ENCODE measurements at regions not wholly inside any gene's neighbourhood (a gene's known extent, or its start where the extent isn't known, plus 50 kb on each side); places are given as distances from the start of the nearest gene placed in this dataset.

DNA sequence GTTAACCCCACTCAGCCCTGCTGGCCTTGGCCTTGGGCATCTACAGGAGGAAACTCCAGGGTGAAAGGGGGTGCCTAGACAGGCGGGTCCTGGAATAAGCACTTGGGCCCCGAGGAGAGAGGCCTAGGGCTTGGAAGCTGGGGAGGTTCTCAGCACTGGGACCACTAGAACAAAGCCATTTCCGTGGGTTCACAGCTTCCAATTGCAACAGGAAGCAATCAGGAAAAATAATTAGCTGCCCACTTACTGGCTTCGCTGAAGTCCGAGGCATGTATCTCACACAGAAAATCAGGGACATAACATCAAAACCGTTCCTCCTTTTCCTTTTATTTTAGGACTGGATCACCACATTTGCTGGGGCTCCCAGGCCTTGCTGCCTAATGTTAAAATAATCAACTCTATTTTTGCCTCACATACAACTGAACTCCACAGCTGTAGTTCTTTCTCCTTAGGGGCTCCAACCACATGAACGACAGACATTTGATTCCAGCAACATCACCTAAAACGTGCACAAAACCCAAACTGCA lies 161.1 kb upstream of the GRK3 start:
- H3K36me3 ChIP-seq (ENCODE audit: control insufficient read depth in 1 of 2, insufficient read depth in 2 of 2, low read length in 2 of 2): no peaks in the 10 kb centered on the region
- H3K27ac ChIP-seq (ENCODE audit: low read depth, low read length): no peak overlapping the region
- peak overlapping the region; percentile 60 to 69 for H3K4me3 ChIP-seq (ENCODE audit: low read depth in 1 of 2, low read length in 2 of 2)
- peaks cover 29 to 43% of the 10 kb centered on the region in 2 donors for H3K4me1 ChIP-seq (ENCODE audit: control insufficient read depth in 1 of 2, insufficient read depth in 2 of 2, low read length in 2 of 2)
- no peaks in the 10 kb centered on the region for H3K9me3 ChIP-seq (ENCODE audit: control insufficient read depth in 1 of 2, low read length in 2 of 2)
- no peaks in the 10 kb centered on the region for H3K27me3 ChIP-seq (ENCODE audit: control insufficient read depth in 1 of 2, insufficient read depth in 2 of 2, low read length in 2 of 2)
- H3K9ac ChIP-seq (ENCODE audit: low read depth in 1 of 2, low read length in 2 of 2): peak overlapping the region; percentile 53 to 59

DNA sequence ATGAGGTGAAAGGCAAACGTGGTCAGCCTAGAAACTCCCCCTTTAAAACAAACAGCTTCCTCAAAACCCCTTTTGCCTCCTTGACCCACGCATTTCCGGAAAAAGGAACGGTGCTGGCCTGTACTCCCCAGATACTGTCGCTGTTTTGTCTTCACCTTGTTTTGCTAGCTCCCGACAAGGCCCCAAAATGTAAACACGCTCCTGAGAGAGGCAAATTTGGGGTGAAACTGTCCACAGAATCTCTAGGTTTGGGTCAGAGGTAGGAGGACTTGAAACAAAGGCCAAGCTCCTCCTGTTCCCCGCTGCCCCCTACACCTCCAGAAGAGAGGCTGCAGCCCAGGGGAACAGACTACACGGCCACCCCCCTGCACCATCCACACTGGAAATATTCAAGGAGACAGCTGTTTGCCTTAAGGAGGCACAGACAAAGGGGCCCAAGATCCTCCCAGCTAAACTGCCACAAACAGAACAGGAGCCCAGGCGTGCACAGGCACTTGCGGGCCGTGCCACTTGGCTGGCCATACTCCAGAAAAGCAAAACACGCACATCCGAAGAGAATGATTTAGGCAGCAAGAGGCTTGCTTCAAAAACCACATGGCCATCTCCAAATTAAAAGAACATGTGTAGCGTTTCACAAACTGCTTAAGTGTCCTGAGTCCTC lies 160.5 kb upstream of the GRK3 start:
- Histone ChIP-seq H3K9me3 (ENCODE audit: control insufficient read depth in 1 of 2, low read length in 2 of 2) (no peaks in the 10 kb centered on the region), H3K4me1 (ENCODE audit: control insufficient read depth in 1 of 2, insufficient read depth in 2 of 2, low read length in 2 of 2) (peaks cover 29 to 43% of the 10 kb centered on the region in 2 donors), H3K9ac (ENCODE audit: low read depth in 1 of 2, low read length in 2 of 2) (peak overlapping the region; percentile 53 to 59), H3K4me3 (ENCODE audit: low read depth in 1 of 2, low read length in 2 of 2) (peak overlapping the region; percentile 60 to 69), H3K36me3 (ENCODE audit: control insufficient read depth in 1 of 2, insufficient read depth in 2 of 2, low read length in 2 of 2) (no peaks in the 10 kb centered on the region), H3K27me3 (ENCODE audit: control insufficient read depth in 1 of 2, insufficient read depth in 2 of 2, low read length in 2 of 2) (no peaks in the 10 kb centered on the region), H3K27ac (ENCODE audit: low read depth, low read length) (peak overlapping the region; percentile 25)

DNA sequence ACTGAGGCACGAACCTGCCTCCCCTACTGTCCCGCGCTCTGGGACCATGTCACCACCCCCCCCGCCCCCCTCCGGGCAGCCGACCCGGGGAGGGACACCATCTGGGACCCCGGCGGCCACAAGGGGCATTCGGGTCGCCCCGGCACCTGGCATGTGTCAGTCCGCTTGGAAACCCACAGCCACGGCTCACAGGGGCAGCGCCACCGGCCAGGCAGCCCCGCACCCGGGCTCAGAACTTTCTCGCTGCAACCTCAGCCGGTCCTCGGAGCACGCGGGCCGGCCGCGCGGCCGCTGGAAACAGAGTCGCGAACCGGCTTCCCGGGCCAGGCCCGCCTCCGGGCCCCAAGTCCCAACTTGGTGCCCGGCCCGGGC lies 159.9 kb upstream of the GRK3 start:
- Histone ChIP-seq H3K4me1 (ENCODE audit: control insufficient read depth in 1 of 2, insufficient read depth in 2 of 2, low read length in 2 of 2) (peaks cover 29 to 43% of the 10 kb centered on the region in 2 donors), H3K27ac (ENCODE audit: low read depth, low read length) (peak overlapping the region; percentile 25), H3K9ac (ENCODE audit: low read depth in 1 of 2, low read length in 2 of 2) (peak overlapping the region; percentile 53 to 59), H3K9me3 (ENCODE audit: control insufficient read depth in 1 of 2, low read length in 2 of 2) (no peaks in the 10 kb centered on the region), H3K4me3 (ENCODE audit: low read depth in 1 of 2, low read length in 2 of 2) (peak overlapping the region; percentile 60 to 69), H3K36me3 (ENCODE audit: control insufficient read depth in 1 of 2, insufficient read depth in 2 of 2, low read length in 2 of 2) (no peaks in the 10 kb centered on the region), H3K27me3 (ENCODE audit: control insufficient read depth in 1 of 2, insufficient read depth in 2 of 2, low read length in 2 of 2) (no peaks in the 10 kb centered on the region)

DNA sequence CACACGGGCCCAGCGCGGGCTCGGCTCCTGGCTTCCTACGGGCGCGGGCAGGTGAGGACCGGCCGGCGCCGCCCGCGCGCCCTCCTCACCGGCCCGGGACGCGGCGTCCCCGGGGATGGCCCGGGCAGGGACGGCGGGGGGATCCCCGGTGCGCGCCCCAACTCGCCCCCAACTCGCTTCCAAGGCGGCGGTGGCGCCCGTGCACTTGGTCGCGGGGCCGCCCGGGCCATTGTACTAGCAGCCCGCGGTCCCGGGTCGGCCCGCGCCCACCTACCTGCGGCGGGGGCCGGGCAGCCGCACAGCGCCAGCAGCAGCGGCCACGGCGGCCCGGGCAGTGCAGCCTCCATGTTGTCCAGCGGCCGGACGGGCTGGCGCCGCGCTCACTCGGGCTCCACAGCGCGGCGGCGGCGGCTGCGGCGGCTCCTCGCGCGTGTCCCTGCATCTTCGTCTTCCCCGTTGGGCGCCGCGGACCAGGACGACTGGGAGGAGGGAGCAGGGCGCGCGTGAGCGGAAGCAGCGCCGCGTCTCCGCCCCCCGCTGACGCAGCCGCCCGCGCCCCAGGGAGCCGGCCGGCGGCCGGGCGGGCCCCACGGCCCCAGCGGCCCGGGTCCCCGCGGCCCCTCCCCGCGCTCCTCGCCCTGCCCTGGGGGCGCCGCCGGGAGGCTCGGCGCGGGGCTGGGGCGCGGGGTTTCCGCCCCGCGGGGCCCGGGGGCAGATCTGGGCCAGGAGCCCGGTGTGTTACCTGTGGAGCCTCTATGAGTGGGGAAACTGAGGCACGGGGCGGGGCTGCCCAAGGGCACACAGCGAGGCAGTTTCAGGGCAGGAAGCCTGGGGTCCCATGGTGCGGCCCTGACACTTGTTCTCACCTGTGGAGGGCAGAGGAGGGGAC lies 159.3 kb upstream of the GRK3 start:
- Histone ChIP-seq H3K36me3 (ENCODE audit: control insufficient read depth in 1 of 2, insufficient read depth in 2 of 2, low read length in 2 of 2) (no peaks in the 10 kb centered on the region), H3K9ac (ENCODE audit: low read depth in 1 of 2, low read length in 2 of 2) (peak overlapping the region; percentile 79 to 86), H3K4me1 (ENCODE audit: control insufficient read depth in 1 of 2, insufficient read depth in 2 of 2, low read length in 2 of 2) (peaks cover 29 to 43% of the 10 kb centered on the region in 2 donors), H3K27me3 (ENCODE audit: control insufficient read depth in 1 of 2, insufficient read depth in 2 of 2, low read length in 2 of 2) (no peaks in the 10 kb centered on the region), H3K27ac (ENCODE audit: low read depth, low read length) (peak overlapping the region; percentile 56), H3K4me3 (ENCODE audit: low read depth in 1 of 2, low read length in 2 of 2) (peak overlapping the region; percentile 64 to 69), H3K9me3 (ENCODE audit: control insufficient read depth in 1 of 2, low read length in 2 of 2) (no peaks in the 10 kb centered on the region)

DNA sequence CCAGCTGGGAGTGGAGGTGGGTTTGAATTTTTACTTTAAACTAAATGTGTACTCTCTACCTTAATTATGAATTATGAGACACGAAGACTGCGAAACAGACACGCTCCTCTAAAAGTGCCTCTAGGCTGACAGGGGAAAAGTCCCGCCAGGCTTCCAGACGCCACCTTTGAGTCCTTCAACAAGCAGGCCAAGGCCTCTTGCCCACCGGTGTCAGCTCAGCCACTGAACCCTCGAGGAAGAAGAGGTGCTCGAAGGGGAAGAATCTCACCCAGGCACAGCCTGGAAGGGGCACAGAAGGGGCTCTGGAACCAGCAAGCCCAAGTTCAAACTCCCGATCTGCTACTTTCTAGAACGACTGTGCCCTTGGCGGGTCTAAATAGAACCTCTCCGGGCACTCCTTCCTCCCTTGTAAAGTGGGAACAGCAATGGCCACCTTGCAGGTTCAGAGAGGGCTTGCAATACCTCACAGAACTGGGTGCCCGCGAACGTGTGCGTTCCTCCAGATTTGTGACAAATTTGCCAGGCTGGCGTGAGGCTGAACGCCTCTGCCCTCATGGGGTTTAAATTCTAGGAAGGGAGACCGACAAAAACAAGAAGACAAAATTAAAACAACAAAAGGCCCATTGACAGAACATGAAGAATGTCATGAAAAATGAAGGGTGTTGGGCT lies 158.5 kb upstream of the GRK3 start:
- H3K36me3 ChIP-seq (ENCODE audit: control insufficient read depth in 1 of 2, insufficient read depth in 2 of 2, low read length in 2 of 2): no peaks in the 10 kb centered on the region
- H3K9me3 ChIP-seq (ENCODE audit: control insufficient read depth in 1 of 2, low read length in 2 of 2): no peaks in the 10 kb centered on the region
- no peak overlapping the region for H3K27ac ChIP-seq (ENCODE audit: low read depth, low read length)
- H3K27me3 ChIP-seq (ENCODE audit: control insufficient read depth in 1 of 2, insufficient read depth in 2 of 2, low read length in 2 of 2): no peaks in the 10 kb centered on the region
- H3K4me3 ChIP-seq (ENCODE audit: low read depth in 1 of 2, low read length in 2 of 2): peak overlapping the region; percentile 64 to 68
- H3K4me1 ChIP-seq (ENCODE audit: control insufficient read depth in 1 of 2, insufficient read depth in 2 of 2, low read length in 2 of 2): peaks cover 26 to 36% of the 10 kb centered on the region in 2 donors
- peak overlapping the region; percentile 79 to 86 for H3K9ac ChIP-seq (ENCODE audit: low read depth in 1 of 2, low read length in 2 of 2)

DNA sequence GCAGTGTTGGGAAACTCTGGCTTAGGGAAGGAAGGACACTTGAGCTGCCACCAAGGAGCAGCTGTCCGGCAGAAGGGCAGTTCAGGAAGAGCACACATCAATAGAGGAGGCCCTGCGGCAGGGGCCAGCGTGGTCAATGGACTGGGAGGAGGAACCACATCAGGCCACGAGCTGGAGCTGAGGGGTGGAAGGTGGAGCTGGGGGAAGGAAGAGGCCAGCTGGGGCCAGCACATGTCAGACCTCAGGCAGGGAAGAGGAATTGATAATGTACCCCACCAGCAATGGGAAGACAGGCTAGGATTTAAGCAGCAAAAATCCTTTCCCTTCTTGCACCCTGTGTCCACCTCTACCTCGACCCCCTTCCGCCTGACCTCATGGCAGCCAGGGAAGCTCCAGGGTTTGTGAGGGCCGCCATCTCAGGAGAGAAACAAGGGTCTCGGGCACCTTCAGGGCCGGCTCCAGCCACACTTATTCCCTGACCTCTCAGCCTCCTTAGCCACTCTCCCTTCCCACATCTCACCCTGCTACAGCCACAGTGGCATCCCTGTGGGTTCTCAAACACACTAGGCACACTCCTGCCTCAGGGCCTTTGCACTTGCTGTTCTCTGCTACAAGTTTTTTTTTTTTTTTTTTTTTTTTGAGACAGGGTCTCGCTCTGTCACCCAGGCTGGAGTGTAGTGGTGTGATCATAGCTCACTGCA lies 157.8 kb upstream of the GRK3 start:
- no peaks in the 10 kb centered on the region for H3K27me3 ChIP-seq (ENCODE audit: control insufficient read depth in 1 of 2, insufficient read depth in 2 of 2, low read length in 2 of 2)
- no peak overlapping the region for H3K27ac ChIP-seq (ENCODE audit: low read depth, low read length)
- no peak overlapping the region for H3K9ac ChIP-seq (ENCODE audit: low read depth in 1 of 2, low read length in 2 of 2)
- peaks cover 22 to 32% of the 10 kb centered on the region in 2 donors for H3K4me1 ChIP-seq (ENCODE audit: control insufficient read depth in 1 of 2, insufficient read depth in 2 of 2, low read length in 2 of 2)
- H3K4me3 ChIP-seq (ENCODE audit: low read depth in 1 of 2, low read length in 2 of 2): no peak overlapping the region
- H3K9me3 ChIP-seq (ENCODE audit: control insufficient read depth in 1 of 2, low read length in 2 of 2): no peaks in the 10 kb centered on the region
- no peaks in the 10 kb centered on the region for H3K36me3 ChIP-seq (ENCODE audit: control insufficient read depth in 1 of 2, insufficient read depth in 2 of 2, low read length in 2 of 2)

DNA sequence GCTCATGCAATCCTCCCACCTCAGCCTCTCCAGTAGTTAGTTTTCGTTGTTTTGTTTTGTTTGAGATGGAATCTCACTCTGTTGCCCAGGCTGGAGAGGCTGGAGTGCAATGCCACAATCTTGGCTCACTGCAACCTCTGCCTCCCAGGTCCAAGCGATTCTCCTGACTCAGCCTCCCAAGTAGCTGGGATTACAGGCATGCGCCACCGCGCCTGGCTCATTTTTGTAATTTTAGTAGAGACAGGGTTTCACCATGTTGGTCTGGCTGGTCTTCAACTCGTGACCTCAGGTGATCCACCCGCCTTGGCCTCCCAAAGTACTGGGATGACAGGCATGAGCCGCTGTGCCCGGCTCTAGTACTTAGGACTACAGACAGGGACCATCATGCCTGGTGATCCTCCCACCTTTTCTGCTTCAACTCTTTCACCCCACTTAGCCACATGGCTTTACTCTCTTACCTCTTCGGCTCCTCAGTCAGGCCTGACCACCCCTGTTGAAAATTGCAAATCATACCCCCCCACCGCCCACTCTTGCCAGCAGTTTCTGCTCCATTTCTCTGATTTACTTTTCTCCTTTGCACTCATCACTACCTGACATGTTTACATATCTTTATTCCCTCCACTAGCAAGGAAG lies 157.1 kb upstream of the GRK3 start:
- Histone ChIP-seq H3K27ac (ENCODE audit: low read depth, low read length) (no peak overlapping the region), H3K27me3 (ENCODE audit: control insufficient read depth in 1 of 2, insufficient read depth in 2 of 2, low read length in 2 of 2) (no peaks in the 10 kb centered on the region), H3K9ac (ENCODE audit: low read depth in 1 of 2, low read length in 2 of 2) (no peak overlapping the region), H3K4me3 (ENCODE audit: low read depth in 1 of 2, low read length in 2 of 2) (no peak overlapping the region), H3K36me3 (ENCODE audit: control insufficient read depth in 1 of 2, insufficient read depth in 2 of 2, low read length in 2 of 2) (no peaks in the 10 kb centered on the region), H3K4me1 (ENCODE audit: control insufficient read depth in 1 of 2, insufficient read depth in 2 of 2, low read length in 2 of 2) (peaks cover 20 to 26% of the 10 kb centered on the region in 2 donors), H3K9me3 (ENCODE audit: control insufficient read depth in 1 of 2, low read length in 2 of 2) (no peaks in the 10 kb centered on the region)

DNA sequence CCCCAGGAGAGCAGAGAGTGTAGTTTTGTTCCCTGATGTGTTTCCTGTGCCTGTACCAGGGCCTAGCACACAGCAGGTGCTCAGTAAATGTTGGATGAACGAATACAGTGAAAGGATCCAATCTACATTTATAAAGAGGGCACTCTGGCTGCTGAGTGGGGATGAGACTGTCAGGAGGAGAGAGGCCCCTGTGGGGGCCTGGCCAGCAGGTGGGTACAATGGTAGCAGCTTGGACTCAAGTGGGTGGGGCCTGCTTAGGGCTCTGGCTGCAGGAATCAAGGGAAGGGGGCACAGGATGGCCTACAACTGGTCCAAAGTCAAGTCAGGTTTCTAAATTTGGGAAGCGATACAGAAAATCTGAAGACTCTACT lies 156.6 kb upstream of the GRK3 start:
- H3K27ac ChIP-seq (ENCODE audit: low read depth, low read length): no peak overlapping the region

DNA sequence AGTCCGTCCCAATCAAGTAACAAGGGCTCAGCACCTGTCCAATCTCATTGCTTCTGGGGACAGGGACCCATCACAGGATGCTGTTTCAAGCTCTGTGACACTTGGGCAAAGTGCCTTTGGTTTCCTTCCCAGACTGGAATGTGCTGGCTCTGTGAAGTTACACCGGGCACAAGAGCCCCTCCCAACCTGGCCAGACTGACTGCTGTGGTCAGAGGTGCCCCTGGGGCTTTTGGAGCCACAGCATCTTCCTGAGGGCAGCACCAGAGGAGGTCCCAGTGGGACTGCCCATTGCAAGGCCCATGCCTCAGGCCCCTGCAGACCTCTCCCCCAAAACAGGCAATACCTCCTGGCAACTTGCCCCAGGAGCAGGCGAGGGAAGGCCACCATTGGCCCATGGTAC lies 155.2 kb upstream of the GRK3 start:
- H3K4me1 ChIP-seq (ENCODE audit: control insufficient read depth in 1 of 2, insufficient read depth in 2 of 2, low read length in 2 of 2): peaks cover 4 to 8% of the 10 kb centered on the region in 2 donors
- no peaks in the 10 kb centered on the region for H3K27me3 ChIP-seq (ENCODE audit: control insufficient read depth in 1 of 2, insufficient read depth in 2 of 2, low read length in 2 of 2)

More for the DNA sequence above, 156.6 kb upstream of the GRK3 start:
- Histone ChIP-seq H3K4me3 (ENCODE audit: low read depth in 1 of 2, low read length in 2 of 2) (no peak overlapping the region), H3K9me3 (ENCODE audit: control insufficient read depth in 1 of 2, low read length in 2 of 2) (no peaks in the 10 kb centered on the region), H3K4me1 (ENCODE audit: control insufficient read depth in 1 of 2, insufficient read depth in 2 of 2, low read length in 2 of 2) (peaks cover 15 to 21% of the 10 kb centered on the region in 2 donors), H3K27me3 (ENCODE audit: control insufficient read depth in 1 of 2, insufficient read depth in 2 of 2, low read length in 2 of 2) (no peaks in the 10 kb centered on the region), H3K36me3 (ENCODE audit: control insufficient read depth in 1 of 2, insufficient read depth in 2 of 2, low read length in 2 of 2) (no peaks in the 10 kb centered on the region), H3K9ac (ENCODE audit: low read depth in 1 of 2, low read length in 2 of 2) (no peak overlapping the region)

More for the DNA sequence above, 155.2 kb upstream of the GRK3 start:
- H3K4me3 ChIP-seq (ENCODE audit: low read depth in 1 of 2, low read length in 2 of 2): no peak overlapping the region
- H3K36me3 ChIP-seq (ENCODE audit: control insufficient read depth in 1 of 2, insufficient read depth in 2 of 2, low read length in 2 of 2): no peaks in the 10 kb centered on the region
- H3K27ac ChIP-seq (ENCODE audit: low read depth, low read length): no peak overlapping the region
- no peaks in the 10 kb centered on the region for H3K9me3 ChIP-seq (ENCODE audit: control insufficient read depth in 1 of 2, low read length in 2 of 2)
- no peak overlapping the region for H3K9ac ChIP-seq (ENCODE audit: low read depth in 1 of 2, low read length in 2 of 2)

Data from duodenal mucosa (tissue), 2 donors.